Femur (tissue), 1 donor: ENCODE measurements at regions not wholly inside any gene's neighbourhood (a gene's known extent, or its start where the extent isn't known, plus 50 kb on each side); places are given as distances from the start of the nearest gene placed in this dataset.

ENCODE experiments used
- DNase-seq: peaks from one replicate; pipeline ENCODE4 v3.0.0-alpha.2; 2017

- DNase-seq, result no peak
These were observed 296.8 kb downstream of the WDR72 start for GRCh38 chr15:53462651-53463050.

GRCh38 chr15:53461677-53462076, 297.8 kb downstream of the WDR72 start:
- DNase-seq, result no peak

DNA sequence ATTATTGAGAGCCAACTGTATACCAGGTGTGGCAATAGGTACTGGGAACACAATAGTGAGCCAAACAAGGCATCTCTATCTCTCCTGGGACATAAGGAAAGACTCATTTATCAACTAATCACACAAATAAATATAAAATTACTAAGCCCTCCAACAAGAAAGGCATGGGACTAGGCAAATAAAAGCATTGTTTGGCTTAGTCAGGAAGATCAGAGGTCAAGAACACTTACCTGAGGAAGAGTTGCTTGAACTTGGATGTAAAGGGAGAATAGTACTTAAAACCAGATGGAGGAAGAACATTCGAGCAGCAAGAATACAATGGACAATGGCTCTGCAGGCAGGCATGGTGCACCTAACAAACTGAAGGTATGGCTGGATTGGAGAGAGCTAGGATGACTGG, 300.7 kb downstream of the WDR72 start:
- no peak for DNase-seq

DNA sequence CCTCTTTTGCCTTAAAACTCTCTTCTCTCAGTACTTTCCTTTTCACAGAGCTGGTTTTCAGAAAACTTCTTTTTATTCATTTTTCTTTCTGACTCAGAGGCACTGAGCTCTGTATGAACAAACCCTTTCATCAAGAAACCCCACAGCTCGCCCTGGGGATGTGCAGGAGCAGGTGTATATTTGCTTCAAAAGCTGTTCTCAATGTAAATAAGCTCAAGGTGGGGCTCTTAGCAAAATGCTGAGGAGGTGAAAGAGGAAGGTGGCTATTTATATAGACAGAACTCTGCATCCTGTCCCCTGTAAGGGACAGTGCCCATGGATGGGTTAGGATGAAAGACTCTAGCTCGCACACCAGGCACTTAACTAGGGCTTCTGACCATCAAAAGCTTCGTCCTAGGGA, 302.0 kb downstream of the WDR72 start:
- DNase-seq, result no peak

DNA sequence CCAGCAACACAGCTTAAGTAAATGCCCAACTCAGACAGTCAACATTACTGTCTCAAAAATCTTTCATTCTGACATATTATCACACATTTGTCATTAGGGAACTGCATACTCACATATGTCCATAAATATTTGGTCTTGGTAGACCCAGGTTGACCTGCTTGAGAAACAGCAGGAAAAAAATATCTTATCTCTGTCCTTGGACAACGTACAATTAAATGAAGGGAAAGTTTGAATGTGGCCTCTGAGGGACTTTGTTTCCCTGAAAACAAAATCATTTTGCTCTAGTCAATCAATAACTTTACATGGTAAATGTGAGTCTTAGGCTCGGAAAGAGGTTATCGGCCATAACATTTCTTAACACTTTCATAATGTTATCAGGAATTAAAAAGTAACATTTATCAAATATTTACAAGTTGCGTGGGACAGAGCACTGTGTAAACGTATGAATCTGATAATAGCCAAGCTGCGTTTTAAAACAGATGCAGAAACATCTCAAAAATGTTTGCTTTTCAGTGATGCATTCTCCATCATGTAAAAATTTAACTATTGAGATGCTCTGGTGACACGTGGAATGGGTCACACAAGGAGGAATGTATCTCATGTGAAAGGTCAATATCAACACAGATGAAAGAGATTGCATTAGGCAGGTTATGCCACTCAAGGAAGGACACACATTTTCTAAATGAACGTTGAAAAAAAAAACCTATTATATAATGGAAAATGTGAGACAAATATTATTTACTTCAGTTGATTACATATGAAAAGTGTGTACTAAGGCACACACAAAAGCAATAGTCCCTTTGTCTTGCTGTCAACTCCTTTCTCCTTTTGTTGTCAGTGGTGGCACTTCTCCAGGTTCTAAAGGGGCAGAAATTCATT, 304.4 kb downstream of the WDR72 start:
- DNase-seq, result no peak

- DNase-seq, result no peak
These were observed 305.0 kb downstream of the WDR72 start for GRCh38 chr15:53454535-53454842.

DNA sequence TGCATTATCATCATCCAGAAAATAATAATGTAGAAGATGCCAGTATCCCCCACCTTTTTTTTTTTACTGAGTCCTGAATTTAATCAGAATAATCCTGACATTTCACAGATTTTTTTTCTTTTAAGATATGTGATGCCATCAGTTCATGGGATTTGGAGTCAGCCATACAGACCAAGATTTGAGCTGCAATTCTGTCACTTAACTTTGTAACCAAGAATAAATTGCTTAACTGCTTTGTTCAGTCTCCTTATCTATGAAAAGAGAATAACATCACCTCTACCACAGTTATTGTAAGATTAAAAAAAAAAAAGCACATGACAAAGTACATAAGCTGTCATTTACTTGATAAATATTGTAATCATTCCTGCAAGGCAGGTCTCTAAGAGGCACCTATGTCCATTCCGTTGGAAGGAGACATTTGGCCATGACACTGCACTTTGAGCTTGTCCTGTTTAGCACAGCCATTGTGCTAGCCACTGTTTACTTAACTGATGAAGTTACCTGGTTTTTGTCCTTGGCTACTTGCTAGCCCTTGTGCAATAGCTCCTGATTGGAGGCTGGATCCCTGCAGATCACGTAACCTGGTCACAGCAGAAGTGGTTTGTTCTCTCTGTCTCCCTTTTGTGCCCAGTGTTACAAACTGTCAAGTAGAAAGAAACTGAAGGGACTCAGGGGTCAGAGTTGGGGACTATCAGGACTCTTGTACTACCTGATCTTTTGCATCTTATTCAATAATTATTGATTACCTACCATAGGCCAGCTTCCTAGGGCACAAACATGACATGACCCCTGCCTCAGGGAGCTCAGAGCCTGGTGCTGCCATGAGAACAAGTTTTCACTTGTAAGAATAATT, 306.0 kb downstream of the WDR72 start:
- DNase-seq, result no peak

DNA sequence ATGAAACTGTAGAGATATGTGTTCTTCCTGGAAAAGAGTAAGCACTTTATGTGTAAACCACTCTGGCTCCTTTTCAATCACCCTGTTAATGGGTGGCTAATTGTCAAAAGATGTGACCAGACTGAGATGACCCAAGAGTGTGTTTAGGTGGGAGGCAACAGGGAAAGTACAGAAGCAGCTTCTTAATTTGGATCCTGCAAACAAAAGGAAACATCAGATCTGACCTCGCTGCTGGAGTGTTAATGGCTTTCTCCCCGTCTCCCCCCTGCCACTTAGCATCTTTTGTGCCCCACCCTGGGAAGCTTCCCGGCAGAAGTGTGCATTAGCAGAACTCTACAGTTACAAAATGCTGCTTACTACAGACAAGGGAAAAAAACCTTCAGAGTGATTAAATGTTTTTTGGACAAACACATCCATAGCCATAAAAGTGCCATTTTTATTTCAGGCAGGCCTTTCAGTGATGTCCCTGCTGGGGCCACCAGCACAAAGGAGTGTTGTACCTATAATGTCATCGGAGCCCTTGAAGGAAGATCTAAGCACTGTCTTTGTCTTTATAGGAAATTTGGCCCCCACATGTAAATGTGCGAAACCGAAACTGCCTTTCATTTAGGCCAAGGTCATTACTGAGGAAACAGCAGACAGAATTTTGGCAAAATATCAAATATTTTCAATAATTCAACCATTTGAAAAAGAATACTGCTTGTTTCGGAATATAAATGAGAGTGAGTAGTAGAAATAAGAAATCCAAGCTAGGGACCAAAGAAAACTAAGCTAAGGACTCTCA, 311.0 kb downstream of the WDR72 start:
- no peak for DNase-seq

DNA sequence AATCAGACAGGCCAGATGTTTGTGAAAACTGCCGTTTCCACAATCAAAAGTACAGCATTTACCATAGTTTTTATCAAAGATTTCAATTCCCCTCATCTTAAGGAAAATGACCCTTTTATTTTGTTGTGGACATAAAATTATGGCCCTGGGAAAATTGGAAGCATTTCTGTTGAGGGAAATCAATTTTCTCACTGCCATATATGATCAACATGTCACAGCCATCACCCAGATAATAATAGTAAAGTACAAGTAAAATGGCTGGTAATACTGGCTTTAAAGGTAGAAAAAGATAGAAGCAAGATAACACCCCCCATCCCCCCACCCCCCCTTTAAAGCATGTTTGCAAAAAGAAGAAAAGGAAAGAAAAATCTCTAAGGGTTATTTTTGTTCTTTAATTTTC, 311.7 kb downstream of the WDR72 start:
- DNase-seq, result no peak

GRCh38 chr15:53447053-53447574, 312.3 kb downstream of the WDR72 start:
- DNase-seq, result no peak

DNA sequence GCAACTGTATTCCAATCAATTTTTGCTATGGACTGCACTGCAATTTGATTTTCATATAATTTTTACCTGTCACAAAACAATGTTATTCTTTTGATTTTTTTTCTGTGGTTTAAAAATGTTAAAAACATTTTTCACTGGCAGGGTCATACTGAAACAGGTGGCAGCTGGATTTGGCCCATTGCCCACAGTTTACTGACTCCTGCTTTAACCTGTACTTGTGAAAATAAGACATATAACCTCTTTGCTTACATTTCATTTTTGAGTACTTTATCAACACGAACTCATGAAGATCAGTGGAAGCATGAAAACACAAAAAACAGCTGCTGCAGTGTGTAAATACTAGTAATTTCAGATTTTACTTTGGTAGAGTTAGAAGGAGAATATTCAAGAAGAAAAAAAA, 313.1 kb downstream of the WDR72 start:
- no peak for DNase-seq

GRCh38 chr15:53445531-53445930, 313.9 kb downstream of the WDR72 start:
- DNase-seq, result no peak

- DNase-seq, result no peak
These were observed 321.2 kb downstream of the WDR72 start for GRCh38 chr15:53437985-53438841.

DNA sequence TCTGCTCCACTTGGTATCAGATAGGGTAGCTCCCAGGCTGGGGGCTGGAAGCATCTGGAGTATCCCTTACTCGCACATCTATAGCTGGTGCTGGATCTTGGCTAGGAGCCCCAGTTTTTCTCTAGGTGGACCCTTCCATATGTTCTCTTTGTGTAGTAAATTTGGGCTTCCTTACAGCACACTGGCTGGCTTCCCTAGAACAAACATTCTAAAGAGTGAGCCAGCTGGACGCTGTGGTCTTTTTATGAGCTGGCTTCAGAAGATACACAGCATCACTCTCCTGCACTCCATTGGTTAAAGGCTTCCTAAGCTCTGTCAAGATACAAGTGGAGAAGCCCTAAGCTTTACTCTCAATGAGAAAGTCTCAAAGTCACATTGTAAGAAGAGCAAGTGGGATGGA, 322.1 kb downstream of the WDR72 start:
- DNase-seq, result peak; percentile 19

GRCh38 chr15:53434174-53434678, 325.2 kb downstream of the WDR72 start:
- no peak for DNase-seq

DNA sequence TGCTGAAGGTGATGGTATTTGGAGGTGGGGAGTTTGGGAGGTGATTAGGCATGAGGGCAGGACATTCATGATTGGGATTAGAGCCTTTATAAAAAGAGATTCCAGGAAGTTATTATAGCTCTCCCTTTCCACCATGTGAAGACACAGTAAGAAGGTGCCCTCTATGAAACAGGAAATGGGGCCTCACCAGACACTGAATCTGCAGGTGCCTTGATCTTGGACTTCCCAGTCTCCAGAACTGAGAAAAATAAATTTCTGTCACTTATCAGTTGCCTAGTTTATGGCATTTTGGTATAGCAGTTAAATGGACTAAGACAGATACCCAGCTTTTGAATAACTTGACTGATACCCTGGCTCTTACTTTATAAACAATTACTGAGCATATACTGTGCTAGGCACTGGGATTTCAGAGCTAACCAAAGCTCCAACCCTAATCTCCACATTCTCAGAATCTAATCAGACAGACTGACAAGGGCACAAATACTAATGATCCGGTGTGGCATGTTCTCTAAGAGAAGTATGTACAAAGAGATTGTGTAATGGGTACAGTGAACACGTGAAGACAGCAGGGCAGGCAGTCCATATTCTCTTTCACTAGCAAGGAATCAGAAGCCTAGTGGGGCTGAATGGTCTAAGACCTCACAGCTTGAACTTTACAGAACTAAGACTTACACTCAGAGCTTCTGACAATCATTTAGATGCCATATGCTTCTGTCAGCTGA, 343.1 kb downstream of the WDR72 start:
- no peak for DNase-seq

- DNase-seq, result no peak
These were observed 345.3 kb downstream of the WDR72 start for GRCh38 chr15:53414167-53414566.

DNA sequence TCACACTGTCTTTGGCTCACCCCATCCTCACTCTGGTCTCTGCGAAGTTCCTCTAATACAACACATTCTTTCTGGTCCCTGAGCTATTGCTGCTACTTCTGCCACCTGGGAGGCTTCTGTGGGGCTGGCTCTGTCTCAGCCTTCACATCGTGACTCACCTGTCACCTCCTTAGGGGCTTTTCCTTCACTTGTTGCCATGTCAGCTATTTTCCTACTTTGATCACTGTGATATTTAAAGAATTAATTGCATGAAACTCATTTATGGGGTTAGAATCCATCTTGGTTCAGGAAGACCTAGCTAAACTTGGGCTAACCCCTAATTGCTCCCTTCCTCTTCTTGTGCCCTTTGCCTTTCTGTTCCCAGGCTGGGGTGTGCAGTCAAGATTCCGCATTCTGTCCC, 346.9 kb downstream of the WDR72 start:
- DNase-seq, result no peak

DNA sequence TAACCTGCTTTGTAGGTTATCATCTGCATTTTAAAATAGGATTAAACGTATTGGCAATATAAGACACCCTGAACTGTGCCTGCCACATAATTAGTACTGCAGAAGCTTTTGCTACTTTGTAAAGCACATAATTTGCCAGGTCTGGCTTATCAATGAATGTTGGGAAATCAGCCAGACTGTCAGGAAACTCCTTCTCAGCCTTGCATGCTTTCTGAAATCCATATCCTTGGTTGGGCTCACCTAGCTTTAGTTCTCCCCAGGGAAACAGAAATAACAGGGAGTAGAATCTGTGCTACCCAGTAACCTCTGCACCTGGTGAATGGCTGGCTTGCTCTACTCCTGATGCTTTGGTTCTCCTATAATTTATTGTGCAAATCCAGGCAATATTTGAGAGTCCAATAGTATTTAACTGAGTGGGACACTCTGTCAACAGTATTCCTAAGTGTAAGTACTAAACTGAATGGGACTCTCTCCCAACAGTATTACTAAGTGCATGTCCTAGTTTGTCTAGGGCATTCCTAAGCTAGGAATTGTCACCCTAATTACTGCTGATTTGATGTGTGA, 354.5 kb downstream of the WDR72 start:
- no peak for DNase-seq

DNA sequence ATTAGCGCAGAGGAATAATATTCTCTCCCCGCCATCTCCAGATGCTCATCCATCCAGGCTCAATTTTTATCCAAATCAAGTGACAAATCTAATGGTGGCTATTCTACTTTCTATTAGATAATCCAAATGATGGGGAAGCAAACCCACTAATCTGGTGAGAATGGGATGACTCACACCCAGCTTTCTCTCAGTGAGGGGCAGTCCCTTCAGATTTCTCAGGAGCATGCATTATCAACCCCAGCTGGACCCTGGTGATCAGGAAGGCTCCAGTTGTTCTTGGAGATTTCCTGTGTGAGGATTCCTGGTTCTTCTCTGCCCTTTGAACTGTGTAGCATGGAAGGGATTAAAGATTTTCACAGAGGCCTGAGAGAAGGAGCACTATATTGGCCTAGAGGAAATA, 358.0 kb downstream of the WDR72 start:
- no peak for DNase-seq

- DNase-seq, result no peak
These were observed 358.5 kb downstream of the WDR72 start for GRCh38 chr15:53400986-53401385.
